Liver (tissue), 8 donors: ENCODE measurements at regions not wholly inside any gene's neighbourhood (a gene's known extent, or its start where the extent isn't known, plus 50 kb on each side); places are given as distances from the start of the nearest gene placed in this dataset.
"Not testable (repeated sequence)": the region's sequence is repeated elsewhere in the genome, so short reads cannot be mapped to it uniquely, and the experiment has no call there.

ENCODE experiments used
- DNase-seq: peaks from one replicate; pipeline ENCODE4 v3.0.0-alpha.2; 2017; ENCODE audit warnings: low spot score
- H3K27ac ChIP-seq, 2 donors: one replicate each; pipeline ENCODE4 v1.7.0; 2013; ENCODE audit warnings: inconsistent platforms in 2 of 2, low read length in 2 of 2, control low read depth in 1 of 2, low read depth in 1 of 2, mild to moderate bottlenecking in 1 of 2
- H3K27me3 ChIP-seq, 4 donors: one replicate each; pipeline versions ENCODE4 v1.6.1 to v1.7.0; 2013; ENCODE audit warnings: low read length in 3 of 4, inconsistent platforms in 1 of 4, mild to moderate bottlenecking in 1 of 4, moderate library complexity in 1 of 4; ENCODE audit not compliant: control insufficient read depth in 4 of 4, insufficient read depth in 4 of 4
- H3K36me3 ChIP-seq, 4 donors: one replicate each; pipeline versions ENCODE4 v1.6.1 to v1.7.0; 2013; ENCODE audit warnings: low read length in 3 of 4, mild to moderate bottlenecking in 3 of 4, low read depth in 1 of 4, moderate library complexity in 1 of 4; ENCODE audit not compliant: control insufficient read depth in 4 of 4, insufficient read depth in 3 of 4
- H3K4me1 ChIP-seq, 4 donors: one replicate each; pipeline versions ENCODE4 v1.6.1 to v1.7.0; 2013; ENCODE audit warnings: low read length in 3 of 4, mild to moderate bottlenecking in 3 of 4, moderate library complexity in 1 of 4; ENCODE audit not compliant: control insufficient read depth in 4 of 4, insufficient read depth in 4 of 4
- H3K4me3 ChIP-seq, 3 donors: one replicate each; pipeline versions ENCODE4 v1.6.1 to v1.7.0; 2013; ENCODE audit warnings: low read length in 3 of 3, control low read depth in 1 of 3, low read depth in 1 of 3, mild to moderate bottlenecking in 1 of 3
- H3K9ac ChIP-seq, 2 donors: one replicate each; pipeline ENCODE4 v1.7.0; 2013; ENCODE audit warnings: low read length in 2 of 2, mild to moderate bottlenecking in 2 of 2, moderate library complexity in 2 of 2, control low read depth in 1 of 2, low read depth in 1 of 2
- H3K9me3 ChIP-seq, 4 donors: one replicate each; pipeline versions ENCODE4 v1.6.1 to v1.7.0; 2013; ENCODE audit warnings: low read length in 3 of 4; ENCODE audit not compliant: control insufficient read depth in 4 of 4
- ATF3 ChIP-seq: IDR thresholded peaks from 2 replicates; pipeline ENCODE4 v1.6.1; 2016; ENCODE audit warnings: antibody characterized with exemption
- CTCF ChIP-seq: fragments of 150-350 bp; IDR thresholded peaks from 2 replicates; pipeline ENCODE4 v1.5.1; 2017; ENCODE audit warnings: improper control_type of control experiment, low read depth, low read length; ENCODE audit not compliant: missing input control
- EGR1 ChIP-seq, 2 donors: IDR thresholded peaks; 2 replicates each; pipeline ENCODE4 v1.6.1; 2016 to 2018; ENCODE audit warnings: antibody characterized with exemption in 2 of 2, low read depth in 2 of 2
- FOXA1 ChIP-seq: IDR thresholded peaks from 2 replicates; pipeline ENCODE4 v1.6.1; 2016; ENCODE audit warnings: antibody characterized with exemption
- FOXA2 ChIP-seq: IDR thresholded peaks from 2 replicates; pipeline ENCODE4 v1.6.1; 2016; ENCODE audit warnings: antibody characterized with exemption
- GABPA ChIP-seq, 2 donors: IDR thresholded peaks in 1 of 2; conservative IDR thresholded peaks in 1 of 2; 2 replicates each; pipeline ENCODE4 v1.6.1; 2016; ENCODE audit warnings: antibody characterized with exemption in 2 of 2, mild to moderate bottlenecking in 1 of 2, moderate library complexity in 1 of 2
- HNF4A ChIP-seq, 2 donors: conservative IDR thresholded peaks; 2 replicates each; pipeline ENCODE4 v1.6.1; 2016; ENCODE audit warnings: antibody characterized with exemption in 2 of 2, mild to moderate bottlenecking in 2 of 2
- HNF4G ChIP-seq: IDR thresholded peaks from 2 replicates; pipeline ENCODE4 v1.6.1; 2016; ENCODE audit warnings: antibody characterized with exemption
- JUND ChIP-seq, 2 donors: IDR thresholded peaks; 2 replicates each; pipeline ENCODE4 v1.6.1; 2016; ENCODE audit warnings: antibody characterized with exemption in 2 of 2
- MAX ChIP-seq: IDR thresholded peaks from 2 replicates; pipeline ENCODE4 v1.6.1; 2016; ENCODE audit warnings: antibody characterized with exemption
- NR2F2 ChIP-seq: IDR thresholded peaks from 2 replicates; pipeline ENCODE4 v1.6.1; 2016; ENCODE audit warnings: antibody characterized with exemption
- RAD21 ChIP-seq, 2 donors: IDR thresholded peaks; 2 replicates each; pipeline ENCODE4 v1.6.1; 2016; ENCODE audit warnings: antibody characterized with exemption in 2 of 2, mild to moderate bottlenecking in 2 of 2
- RXRA ChIP-seq, 2 donors: IDR thresholded peaks; 2 replicates each; pipeline ENCODE4 v1.6.1; 2017 to 2018; ENCODE audit warnings: antibody characterized with exemption in 2 of 2, mild to moderate bottlenecking in 1 of 2
- SP1 ChIP-seq: IDR thresholded peaks from 2 replicates; pipeline ENCODE4 v1.6.1; 2018; ENCODE audit warnings: antibody characterized with exemption, mild to moderate bottlenecking
- TAF1 ChIP-seq: conservative IDR thresholded peaks from 2 replicates; pipeline ENCODE4 v1.6.1; 2016; ENCODE audit warnings: antibody characterized with exemption, mild to moderate bottlenecking
- YY1 ChIP-seq: IDR thresholded peaks from 2 replicates; pipeline ENCODE4 v1.6.1; 2016; ENCODE audit warnings: antibody characterized with exemption, mild to moderate bottlenecking
- ZBTB33 ChIP-seq: IDR thresholded peaks from 2 replicates; pipeline ENCODE4 v1.6.1; 2016; ENCODE audit warnings: antibody characterized with exemption
- WGBS: extraction: QIAGEN DNeasy Blood & Tissue Kit; methylation state at CpG from one replicate; pipeline ENCODE4 v1.1.7; 2013; 5-methylcytosine and 5-hydroxymethylcytosine counted together
- donor health status: healthy.
- donor health status: healthy.
- donor health status: healthy.
- donor health status: healthy.
- donor health status: healthy.

DNA sequence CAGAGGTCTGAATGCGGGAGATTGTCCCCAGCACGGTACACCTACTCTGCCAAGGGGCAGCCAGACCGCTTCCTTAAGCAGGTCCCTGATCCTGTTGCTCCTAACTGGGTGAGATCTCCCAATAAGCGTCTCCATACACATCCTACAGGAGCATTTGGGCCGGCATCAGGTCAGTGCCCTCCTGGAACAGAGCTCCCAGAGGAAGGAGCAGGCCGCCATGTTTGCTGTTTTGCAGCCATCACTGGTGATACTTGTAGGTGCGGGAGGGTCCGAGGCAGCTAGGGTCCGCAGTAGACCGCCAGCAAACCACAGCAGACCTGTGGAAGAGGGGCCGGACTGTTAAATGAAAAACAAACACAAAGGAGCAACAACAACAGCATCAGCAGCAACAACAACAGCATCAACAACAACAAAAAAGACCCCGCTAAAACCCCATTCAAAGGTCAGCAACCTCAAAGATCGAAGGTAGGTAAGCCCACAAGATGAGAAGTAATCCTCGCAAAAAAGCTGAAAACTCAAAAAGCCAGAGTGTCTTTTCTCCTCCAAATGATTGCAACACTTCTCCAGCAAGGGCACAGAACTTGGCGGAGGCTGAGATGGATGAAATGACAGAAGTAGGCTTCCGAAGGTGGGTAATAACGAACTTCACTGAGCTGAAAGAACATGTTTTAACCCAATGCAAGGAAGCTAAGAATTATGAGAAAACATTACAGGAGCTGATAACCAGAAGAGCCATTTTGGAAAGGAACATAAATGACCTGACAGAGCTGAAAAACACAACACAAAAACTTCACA lies 79.0 kb upstream of the CDH7 start:
- TF ChIP-seq RAD21 (IDR thresholded peaks at IDR 0.05) = no peak
- no peak for TF ChIP-seq JUND (IDR thresholded peaks at IDR 0.05)
- TF ChIP-seq ATF3 = no peak
- TF ChIP-seq TAF1 = no peak
- no peak for TF ChIP-seq FOXA1
- TF ChIP-seq SP1 = no peak
- TF ChIP-seq FOXA2 = no peak
- no peak for TF ChIP-seq GABPA (IDR thresholded peaks at IDR 0.05 in 1 of 2, conservative IDR thresholded peaks at IDR 0.05 in 1 of 2)
- no peak for TF ChIP-seq YY1
- TF ChIP-seq NR2F2 = no peak
- TF ChIP-seq ZBTB33 = no peak
- no peak for TF ChIP-seq HNF4A (conservative IDR thresholded peaks at IDR 0.05)
- TF ChIP-seq MAX = no peak
- TF ChIP-seq RXRA (IDR thresholded peaks at IDR 0.05) = no peak
- no peak for TF ChIP-seq HNF4G
- no peak for TF ChIP-seq CTCF
- TF ChIP-seq EGR1 (IDR thresholded peaks at IDR 0.05; ENCODE audit: low read depth in 2 of 2) = no peak
- Histone ChIP-seq H3K27me3 (no peaks in the 10 kb centered on the region), H3K4me3 (no peak overlapping the region), H3K27ac (no peak overlapping the region), H3K36me3 (no peaks in the 10 kb centered on the region), H3K4me1 (no peaks in the 10 kb centered on the region), H3K9me3 (no peaks in the 10 kb centered on the region), H3K9ac (no peak overlapping the region)
- WGBS = 84% methylated on average over 17 of the region's 17 CpGs
- no peak for DNase-seq

- not testable (repeated sequence) for H3K9me3 ChIP-seq, H3K27ac ChIP-seq, DNase-seq, H3K27me3 ChIP-seq, H3K4me1 ChIP-seq, H3K36me3 ChIP-seq, H3K4me3 ChIP-seq, H3K9ac ChIP-seq
- WGBS = 74% methylated on average over 3 of the region's 3 CpGs
Observed at GRCh38 chr18:65670145-65670544, 80.7 kb upstream of the CDH7 start.
